ENCODE measurements at regions not wholly inside any gene's neighbourhood (a gene's known extent, or its start where the extent isn't known, plus 50 kb on each side); places are given as distances from the start of the nearest gene placed in this dataset.

DNA sequence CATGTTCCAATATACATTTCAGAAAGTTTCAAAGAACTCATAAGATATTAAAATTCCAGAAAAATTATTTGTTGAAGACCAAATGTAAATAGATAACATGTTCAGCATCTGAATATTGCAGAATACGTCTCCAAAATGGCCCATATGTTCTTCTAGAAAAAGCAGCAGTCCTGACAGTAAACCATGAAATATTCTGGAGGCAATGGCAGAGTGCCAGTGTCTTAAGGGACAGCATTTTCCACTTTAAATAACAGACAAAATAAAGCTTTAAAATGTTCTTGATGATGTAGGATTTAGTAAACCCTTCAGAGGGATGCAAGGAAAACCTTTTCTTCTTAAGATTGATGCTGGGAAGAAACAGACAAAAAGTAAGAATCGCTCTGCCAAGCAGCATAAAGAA lies 721.0 kb downstream of the NR2F1-AS1 start:
- ChIA-PET POLR2A (no interaction called here), CTCF (no interaction called here)
- H3K27me3 ChIP-seq (ENCODE audit: control insufficient read depth in 2 of 2, insufficient read depth in 2 of 2, low read length in 2 of 2): no peaks in the 10 kb centered on the region
- no peak overlapping the region for H3K4me2 ChIP-seq (ENCODE audit: insufficient read depth, low read length)
- no peaks in the 10 kb centered on the region for H3K79me2 ChIP-seq (ENCODE audit: control insufficient read depth, insufficient read depth, low read length)
- TF ChIP-seq MYC (IDR thresholded peaks at IDR 0.05; ENCODE audit: low read depth, low read length) (no peak), GATA2 (IDR thresholded peaks at IDR 0.05; ENCODE audit: insufficient read depth, insufficient read length, low read depth, low read length) (no peak), FOS (IDR thresholded peaks at IDR 0.05; ENCODE audit: borderline replicate concordance, insufficient read depth, low read length) (no peak), POLR2AphosphoS5 (IDR thresholded peaks at IDR 0.05; ENCODE audit: insufficient read depth, low read depth, low read length) (no peak), POLR2A (IDR thresholded peaks at IDR 0.05; ENCODE audit: low read depth, low read length) (no peak), JUN (IDR thresholded peaks at IDR 0.05; ENCODE audit: borderline replicate concordance, insufficient read depth, insufficient read length, low read depth) (no peak), EZH2 (IDR thresholded peaks at IDR 0.05; ENCODE audit: borderline replicate concordance, low read depth, low read length, severe bottlenecking) (no peak)
- TF ChIP-seq, protein P1, sequence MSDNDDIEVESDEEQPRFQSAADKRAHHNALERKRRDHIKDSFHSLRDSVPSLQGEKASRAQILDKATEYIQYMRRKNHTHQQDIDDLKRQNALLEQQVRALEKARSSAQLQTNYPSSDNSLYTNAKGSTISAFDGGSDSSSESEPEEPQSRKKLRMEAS (IDR thresholded peaks at IDR 0.05; ENCODE audit: insufficient read depth, insufficient read length): no peak
- TF ChIP-seq, protein P2, sequence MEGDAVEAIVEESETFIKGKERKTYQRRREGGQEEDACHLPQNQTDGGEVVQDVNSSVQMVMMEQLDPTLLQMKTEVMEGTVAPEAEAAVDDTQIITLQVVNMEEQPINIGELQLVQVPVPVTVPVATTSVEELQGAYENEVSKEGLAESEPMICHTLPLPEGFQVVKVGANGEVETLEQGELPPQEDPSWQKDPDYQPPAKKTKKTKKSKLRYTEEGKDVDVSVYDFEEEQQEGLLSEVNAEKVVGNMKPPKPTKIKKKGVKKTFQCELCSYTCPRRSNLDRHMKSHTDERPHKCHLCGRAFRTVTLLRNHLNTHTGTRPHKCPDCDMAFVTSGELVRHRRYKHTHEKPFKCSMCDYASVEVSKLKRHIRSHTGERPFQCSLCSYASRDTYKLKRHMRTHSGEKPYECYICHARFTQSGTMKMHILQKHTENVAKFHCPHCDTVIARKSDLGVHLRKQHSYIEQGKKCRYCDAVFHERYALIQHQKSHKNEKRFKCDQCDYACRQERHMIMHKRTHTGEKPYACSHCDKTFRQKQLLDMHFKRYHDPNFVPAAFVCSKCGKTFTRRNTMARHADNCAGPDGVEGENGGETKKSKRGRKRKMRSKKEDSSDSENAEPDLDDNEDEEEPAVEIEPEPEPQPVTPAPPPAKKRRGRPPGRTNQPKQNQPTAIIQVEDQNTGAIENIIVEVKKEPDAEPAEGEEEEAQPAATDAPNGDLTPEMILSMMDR (IDR thresholded peaks at IDR 0.05; ENCODE audit: extremely low read depth in 1 of 2, insufficient read depth in 1 of 2, low read depth in 1 of 2, low read length in 2 of 2): no peak
- dilution Hi-C loops (cut with MboI; ENCODE audit: extremely low pct_ligation_motif_present, low sequenced_read_pairs) (no loop called here), intact Hi-C loops (cut with micrococcal nuclease) (no loop called here)
- no TSS peak for BruUV-seq (replicated peaks)
- H3K4me1 ChIP-seq (ENCODE audit: control insufficient read depth, extremely low read depth, insufficient read depth, low read length): peaks cover 5% of the 10 kb centered on the region
- H3K36me3 ChIP-seq (ENCODE audit: control insufficient read depth in 2 of 2, extremely low read depth in 1 of 2, insufficient read depth in 2 of 2, low read length in 2 of 2): no peaks in the 10 kb centered on the region
- no peak overlapping the region for H3K27ac ChIP-seq (ENCODE audit: insufficient read depth, low read depth, low read length)
- H3K9ac ChIP-seq (replicated peaks; ENCODE audit: extremely low read depth, insufficient read depth, low read length): no peak overlapping the region
- H3K9me1 ChIP-seq (replicated peaks; ENCODE audit: control insufficient read depth, extremely low read depth, insufficient read depth, low read length): no peaks in the 10 kb centered on the region
- H4K20me1 ChIP-seq (replicated peaks; ENCODE audit: control insufficient read depth, extremely low read depth, insufficient read depth, low read length): no peaks in the 10 kb centered on the region
- FAIRE-seq (peak; percentile 50), DNase-seq (ENCODE audit: low read depth, low spot score) (no peak)
- H2AFZ ChIP-seq (ENCODE audit: low read depth, low read length): no peak overlapping the region
- no peak overlapping the region for H3K4me3 ChIP-seq (replicated peaks in 1 of 3; ENCODE audit: insufficient read depth in 1 of 3, low read depth in 1 of 3, low read length in 3 of 3)
- H3K9me3 ChIP-seq (replicated peaks; ENCODE audit: control insufficient read depth, insufficient read depth, low read length): no peaks in the 10 kb centered on the region

Data from endothelial cell of umbilical vein (primary cell).